Activated CD4-positive, alpha-beta T cell treated with anti-CD3 and anti-CD28 coated beads, Interleukin-2, amount 50 U/mL, for 48 hours (primary cell): ENCODE measurements at regions not wholly inside any gene's neighbourhood (a gene's known extent, or its start where the extent isn't known, plus 50 kb on each side); places are given as distances from the start of the nearest gene placed in this dataset.
"Not testable (repeated sequence)": the region's sequence is repeated elsewhere in the genome, so short reads cannot be mapped to it uniquely, and the experiment has no call there.

ENCODE experiments used
- DNase-seq, 2 experiments: peaks; one replicate each; pipeline ENCODE4 v3.0.0-alpha.2; 2020

DNA sequence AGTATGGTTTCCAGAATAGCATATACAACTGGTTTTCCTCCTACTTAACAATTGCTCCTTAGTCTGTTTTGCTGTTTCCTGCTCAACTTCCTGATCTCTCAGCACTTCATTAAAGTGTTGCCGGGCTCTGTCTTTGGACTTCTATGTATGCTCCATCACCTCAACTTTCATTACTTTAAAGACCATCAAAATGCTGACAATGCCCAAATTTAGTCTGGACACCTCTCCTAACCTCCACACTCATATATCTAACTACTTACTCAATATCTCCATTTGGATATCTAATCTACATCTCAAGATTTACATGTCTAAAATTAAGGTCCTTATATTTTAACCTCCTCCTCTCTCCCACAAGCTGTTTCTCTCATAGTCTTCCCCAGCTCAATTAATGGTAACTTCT, 54.4 kb upstream of the LGR5 start:
- no peak for DNase-seq

GRCh38 chr12:71376711-71377355, 62.8 kb upstream of the LGR5 start:
- not testable (repeated sequence) for DNase-seq

DNA sequence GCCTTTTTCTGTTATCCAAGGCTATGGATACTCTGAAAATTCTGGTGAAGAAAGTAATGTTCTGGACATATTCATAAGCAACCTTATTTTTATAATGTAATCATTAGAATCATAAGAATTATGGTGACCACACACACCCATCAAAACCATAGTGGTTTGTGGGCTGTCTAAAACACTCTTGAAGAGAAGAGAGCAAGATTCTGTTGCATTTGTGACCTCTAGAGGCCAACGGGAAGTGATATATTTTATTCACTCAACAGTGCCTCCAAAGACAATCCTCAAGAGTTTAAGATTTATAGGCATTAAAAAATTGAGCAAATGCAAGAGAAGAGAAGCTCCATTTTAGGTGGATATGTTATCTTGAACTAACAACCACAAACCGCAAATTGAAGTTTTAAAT, 68.5 kb upstream of the LGR5 start:
- DNase-seq, result no peak

DNA sequence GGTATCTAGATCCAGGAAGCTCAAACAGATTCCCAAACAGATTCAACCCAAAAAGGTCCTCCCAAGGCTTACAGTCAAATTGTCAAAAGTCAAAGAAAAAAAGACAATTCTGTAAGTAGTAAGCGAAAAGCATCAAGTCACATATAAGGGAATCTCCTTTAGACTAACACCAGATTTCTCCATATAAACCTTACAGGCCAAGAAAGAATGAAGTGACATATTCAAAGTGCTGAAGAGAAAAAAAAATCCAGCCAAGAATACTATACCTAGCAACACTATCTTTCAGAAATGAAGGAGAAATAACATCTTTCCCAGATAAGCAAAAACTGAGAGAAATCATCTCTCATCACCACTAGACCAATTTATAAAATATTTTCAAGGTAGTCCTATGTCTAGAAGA, 79.6 kb upstream of the LGR5 start:
- no peak for DNase-seq

DNA sequence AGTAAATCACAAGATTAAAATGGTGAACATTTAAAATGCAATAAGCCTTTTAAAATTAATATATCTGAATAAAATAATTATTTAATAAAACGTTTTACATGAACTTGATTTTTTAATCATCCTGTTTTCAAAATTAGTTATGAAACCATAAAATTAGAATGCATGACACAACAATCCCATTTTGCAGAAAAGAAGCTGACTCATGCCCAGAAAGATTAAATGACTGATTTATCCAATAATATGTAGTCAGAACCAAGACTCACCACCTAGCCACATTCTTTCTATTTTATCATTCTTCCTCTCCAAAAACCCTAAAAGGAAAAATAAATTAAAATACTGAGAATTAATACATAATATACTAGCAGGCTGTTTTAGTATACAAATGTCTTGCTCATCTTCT, 83.0 kb upstream of the LGR5 start:
- no peak for DNase-seq

DNA sequence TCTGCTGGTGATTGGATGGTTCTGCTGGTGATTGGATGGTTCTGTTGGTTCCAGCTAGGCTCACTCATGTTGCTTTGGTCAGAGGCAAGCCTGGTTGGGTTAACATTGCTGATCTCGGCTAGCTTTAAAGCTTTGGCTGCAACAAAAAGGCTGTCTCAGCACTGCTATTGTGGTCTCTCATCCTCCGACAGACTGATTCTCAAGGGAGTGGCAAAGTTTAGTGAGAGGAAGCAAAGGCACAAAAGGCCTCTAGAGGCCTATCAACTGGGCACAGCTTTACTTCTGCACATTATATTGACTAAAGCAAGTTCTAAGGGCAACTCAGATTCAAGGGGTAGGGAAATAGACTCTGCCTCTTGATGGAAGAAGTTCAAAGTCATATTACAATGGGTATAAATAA, 84.7 kb upstream of the LGR5 start:
- no peak for DNase-seq

GRCh38 chr12:71353607-71354006, 86.0 kb upstream of the LGR5 start:
- no peak for DNase-seq

DNA sequence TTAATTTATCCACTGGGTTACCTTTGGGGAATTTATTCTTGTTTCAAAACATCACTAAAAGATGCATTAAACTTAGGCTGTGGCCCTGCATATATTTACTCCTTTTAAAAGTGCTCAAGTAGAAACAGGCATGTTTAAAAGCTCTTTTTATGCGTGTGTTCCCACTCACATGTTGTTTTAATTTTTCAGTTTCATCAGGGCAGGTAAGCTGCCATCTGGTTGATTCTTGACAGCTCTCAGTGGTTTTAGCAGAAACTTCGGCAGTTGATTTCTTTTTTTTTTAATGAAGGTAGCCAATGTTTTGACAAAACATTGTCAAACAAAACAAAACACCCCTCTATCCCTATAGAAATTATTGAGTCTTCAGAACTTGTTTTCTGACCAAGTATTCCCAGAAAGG, 89.6 kb upstream of the LGR5 start:
- no peak for DNase-seq

- no peak for DNase-seq
Observed at GRCh38 chr12:71338933-71339332, 100.7 kb upstream of the LGR5 start.

- no peak for DNase-seq
Observed at GRCh38 chr12:71335963-71336257, 103.7 kb upstream of the LGR5 start.

DNA sequence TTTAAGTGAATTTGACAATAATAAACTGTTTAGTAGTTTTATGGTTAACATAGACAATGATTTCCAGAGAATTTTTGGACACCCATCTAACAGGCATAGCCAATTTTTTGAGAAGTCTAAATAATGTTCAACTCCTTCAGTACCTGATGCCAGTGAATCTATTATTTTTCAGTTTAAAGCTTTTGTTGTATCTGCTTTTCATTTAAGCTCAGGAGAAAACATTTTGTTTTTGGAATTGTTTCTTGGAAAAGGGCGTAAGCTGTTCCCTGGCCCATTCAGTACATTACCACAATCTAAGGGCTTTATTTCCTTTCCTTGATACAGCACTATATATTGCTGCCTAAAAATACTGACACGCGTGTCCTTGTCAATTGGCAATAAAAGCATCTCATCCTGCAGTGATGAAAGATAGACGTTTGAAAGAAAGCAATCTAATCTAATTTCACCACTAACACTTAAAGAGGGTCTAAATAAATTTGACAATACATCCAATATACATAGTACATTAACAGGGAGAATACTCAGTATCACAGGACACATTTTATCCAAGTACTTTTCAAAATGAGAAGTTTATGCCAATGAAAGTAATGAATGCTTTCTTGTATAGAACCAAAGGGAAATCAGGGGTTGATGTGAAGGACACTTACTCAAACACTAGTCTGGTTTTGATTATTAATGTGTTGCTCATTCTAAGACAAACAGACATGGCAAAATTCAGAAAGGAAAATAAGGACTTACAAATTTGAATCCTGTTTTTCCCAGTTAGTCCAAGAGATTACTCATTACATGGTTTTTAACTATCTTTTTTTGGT, 104.2 kb upstream of the LGR5 start:
- no peak for DNase-seq

GRCh38 chr12:71333418-71333817, 106.2 kb upstream of the LGR5 start:
- DNase-seq, result no peak

DNA sequence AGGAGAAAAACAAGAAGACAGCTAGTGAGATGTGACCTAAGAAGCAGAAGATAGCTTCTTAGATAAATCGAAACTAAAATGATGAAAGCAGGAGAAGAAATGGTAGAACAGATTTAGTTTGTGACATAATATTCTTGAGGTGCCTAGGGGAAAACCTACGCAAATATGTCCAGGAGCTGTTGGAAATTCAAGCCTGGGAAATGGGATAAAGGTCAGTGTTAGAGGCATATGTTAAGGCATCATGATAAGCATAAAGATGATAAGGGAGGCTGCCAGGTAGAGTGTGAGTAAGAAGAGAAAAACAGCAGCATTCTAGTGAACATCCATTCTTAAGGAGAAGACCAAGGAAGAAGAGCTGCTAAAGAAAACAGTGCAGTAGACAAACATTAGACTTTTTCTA, 109.6 kb upstream of the LGR5 start:
- no peak for DNase-seq

GRCh38 chr12:71321531-71321930, 118.1 kb upstream of the LGR5 start:
- DNase-seq, result no peak

GRCh38 chr12:71321130-71321529, 118.5 kb upstream of the LGR5 start:
- no peak for DNase-seq

- no peak for DNase-seq
Observed at GRCh38 chr12:71315328-71315985, 124.1 kb upstream of the LGR5 start.

DNA sequence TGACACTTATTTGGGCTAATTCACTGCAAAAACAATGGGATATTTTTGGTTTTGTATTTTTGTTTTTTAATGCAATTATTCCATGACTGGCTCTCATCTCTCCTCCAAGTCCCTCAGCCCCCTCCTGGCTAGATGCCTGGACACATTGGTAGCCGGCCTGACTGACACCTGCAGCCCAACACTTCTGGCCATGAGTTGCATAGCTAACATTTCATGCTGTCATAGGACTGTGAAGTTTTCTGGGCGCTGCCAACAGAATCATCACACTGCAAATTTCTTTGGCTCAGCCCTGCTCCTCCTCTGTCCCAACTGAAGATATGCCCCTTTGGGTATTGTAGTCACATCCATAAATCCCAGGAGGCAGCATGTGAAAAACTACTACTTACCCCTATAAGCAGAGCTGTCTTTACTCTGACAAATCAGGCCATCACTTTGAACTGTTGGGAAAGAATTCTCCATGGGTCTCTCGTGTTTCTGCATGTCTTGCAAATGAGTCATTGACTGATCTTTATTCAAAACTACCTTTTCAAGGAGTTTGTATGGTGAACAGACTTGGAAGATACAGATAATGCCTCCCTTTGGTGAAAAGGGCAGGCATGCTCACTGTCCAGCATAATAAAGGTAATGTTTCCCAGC, 126.7 kb upstream of the LGR5 start:
- DNase-seq, result no peak

DNA sequence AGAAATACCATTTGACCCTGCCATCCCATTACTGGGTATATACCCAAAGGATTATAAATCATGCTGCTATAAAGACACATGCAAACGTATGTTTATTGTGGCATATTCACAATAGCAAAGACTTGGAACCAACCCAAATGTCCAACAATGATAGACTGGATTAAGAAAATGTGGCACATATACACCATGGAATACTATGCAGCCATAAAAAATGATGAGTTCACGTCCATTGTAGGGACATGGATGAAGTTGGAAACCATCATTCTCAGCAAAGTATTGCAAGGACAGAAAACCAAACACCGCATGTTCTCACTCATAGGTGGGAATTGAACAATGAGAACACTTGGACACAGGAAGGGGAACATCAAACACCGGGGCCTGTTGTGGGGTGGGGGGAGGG, 128.0 kb upstream of the LGR5 start:
- not testable (repeated sequence) for DNase-seq

DNA sequence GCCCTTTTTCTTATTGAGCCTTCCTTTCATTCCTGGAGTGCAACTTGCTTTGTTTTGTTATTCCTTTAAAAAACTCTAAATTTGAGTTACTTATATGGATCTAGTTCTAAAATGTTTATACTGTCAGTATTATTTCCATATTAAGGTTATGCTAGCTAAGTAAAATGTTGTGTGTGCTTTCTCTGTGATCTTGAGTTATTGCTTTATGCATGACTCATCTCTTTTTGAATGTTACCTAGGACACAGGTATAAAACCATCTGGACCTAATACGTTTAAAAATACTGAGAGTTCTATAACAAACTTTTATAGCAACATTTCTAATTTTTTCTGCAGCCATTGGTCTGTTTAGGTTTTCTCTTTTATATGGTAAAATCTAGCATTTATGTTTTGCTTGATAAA, 132.8 kb upstream of the LGR5 start:
- DNase-seq, result no peak

DNA sequence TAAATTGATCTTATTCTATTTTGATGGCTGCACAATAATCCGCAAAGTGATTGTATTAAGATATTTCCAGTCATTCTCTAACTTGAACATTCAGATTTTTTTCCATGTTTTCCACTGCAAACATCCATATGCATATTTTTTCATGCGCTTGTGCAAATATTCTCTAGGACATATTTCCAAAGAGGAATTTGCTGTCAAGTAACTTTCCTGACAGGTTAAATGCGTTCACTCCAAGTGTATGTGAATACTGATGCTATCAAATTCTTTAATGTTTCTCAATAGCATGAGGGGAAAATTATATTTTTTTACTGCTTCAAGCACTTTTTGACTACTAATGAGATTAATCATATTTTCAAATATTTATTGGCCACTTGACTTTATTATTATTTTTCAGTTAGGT, 135.3 kb upstream of the LGR5 start:
- DNase-seq, result no peak

- no peak for DNase-seq
Observed at GRCh38 chr12:71303199-71303598, 136.4 kb upstream of the LGR5 start.

DNA sequence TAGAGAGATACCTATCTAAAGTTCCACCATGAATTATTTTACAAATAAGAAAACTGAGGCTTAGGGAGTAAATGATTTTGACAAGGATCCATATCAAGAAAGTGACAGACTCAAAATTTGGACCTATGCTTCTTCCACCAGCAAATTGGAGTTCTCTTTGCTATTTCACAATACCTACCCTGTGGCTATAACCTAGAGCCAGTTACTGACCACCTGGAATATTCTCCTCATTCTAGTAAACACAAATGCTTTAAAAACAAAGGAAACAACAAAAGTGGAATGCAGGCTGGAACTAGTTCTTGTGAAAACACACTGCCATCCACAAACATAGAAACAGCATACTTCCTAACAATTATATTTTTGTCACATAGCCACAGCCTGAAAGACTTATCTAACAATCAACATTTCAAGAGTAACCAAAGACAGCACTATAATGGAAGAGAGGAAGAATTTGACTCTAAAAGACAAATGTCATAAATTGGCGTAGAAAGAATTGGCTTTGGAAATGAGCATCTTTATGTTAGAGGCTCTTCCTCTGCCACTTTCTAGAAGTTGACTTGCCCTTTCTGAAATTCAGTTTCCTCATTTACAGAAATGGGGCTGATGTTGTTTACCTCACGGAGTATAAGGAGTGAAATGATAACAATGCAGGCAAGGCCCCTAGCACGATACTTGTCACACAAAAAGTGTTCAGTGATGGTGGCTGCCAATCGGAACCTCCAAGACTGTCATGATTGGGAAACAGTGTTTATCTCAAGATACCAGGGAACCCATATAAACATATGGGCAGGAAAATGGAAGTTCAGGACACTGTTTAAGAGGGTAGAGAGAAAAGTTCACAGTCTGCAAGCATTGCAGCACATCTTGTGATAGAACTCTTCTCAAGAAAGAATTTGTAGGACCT, 138.6 kb upstream of the LGR5 start:
- DNase-seq, result no peak
